GM19043 (cell line): ENCODE measurements at regions not wholly inside any gene's neighbourhood (a gene's known extent, or its start where the extent isn't known, plus 50 kb on each side); places are given as distances from the start of the nearest gene placed in this dataset.
A peak's percentile ranks its signal among the peaks of the same experiment; 100 is the strongest.

Experiments
- ATAC-seq: cut with Tn5 transposase; IDR thresholded peaks from one replicate; pipeline ENCODE4 v1.9.1; 2021; ENCODE audit warnings: low read depth; ENCODE audit not compliant: unreplicated experiment

DNA sequence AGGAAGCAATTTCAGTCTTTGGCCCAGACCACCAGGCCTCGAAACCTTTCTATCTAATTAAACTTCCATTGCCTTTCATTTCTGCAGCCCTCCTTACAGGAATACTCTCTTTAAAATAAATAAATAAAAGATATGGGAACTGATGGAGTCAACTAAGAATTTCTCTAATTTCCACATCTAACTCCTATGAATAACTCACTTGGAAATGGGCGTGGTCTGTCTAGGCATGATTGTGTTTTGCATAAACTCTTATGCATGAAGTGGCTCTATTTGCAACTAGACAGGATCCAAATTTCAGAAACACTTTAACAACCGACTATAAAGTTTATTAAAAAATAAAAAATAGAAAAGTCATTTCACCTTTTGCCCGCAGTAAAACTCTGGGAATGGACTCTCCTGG lies 199.5 kb downstream of the ADSS2 start:
- no peak for ATAC-seq

DNA sequence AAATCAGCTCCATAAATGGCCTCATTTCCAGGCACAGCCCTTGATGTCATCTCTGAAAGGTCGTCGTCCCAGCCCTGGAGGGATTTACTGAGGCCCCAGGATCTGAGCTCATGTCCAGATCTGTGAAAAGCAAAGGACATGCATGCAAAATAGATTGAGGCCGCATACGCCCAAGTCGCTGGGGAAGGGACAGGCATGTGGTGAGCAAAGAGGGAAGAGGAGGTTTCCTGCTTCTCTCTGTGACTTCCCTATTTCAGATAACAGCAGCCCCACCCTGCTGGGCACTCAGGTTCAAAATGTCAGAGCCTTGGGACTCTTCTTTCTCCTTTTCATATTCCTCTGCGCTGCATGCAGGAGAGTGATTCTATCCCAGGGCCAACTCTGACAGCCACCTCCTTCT lies 197.2 kb downstream of the ADSS2 start:
- peak; percentile 49 for ATAC-seq

DNA sequence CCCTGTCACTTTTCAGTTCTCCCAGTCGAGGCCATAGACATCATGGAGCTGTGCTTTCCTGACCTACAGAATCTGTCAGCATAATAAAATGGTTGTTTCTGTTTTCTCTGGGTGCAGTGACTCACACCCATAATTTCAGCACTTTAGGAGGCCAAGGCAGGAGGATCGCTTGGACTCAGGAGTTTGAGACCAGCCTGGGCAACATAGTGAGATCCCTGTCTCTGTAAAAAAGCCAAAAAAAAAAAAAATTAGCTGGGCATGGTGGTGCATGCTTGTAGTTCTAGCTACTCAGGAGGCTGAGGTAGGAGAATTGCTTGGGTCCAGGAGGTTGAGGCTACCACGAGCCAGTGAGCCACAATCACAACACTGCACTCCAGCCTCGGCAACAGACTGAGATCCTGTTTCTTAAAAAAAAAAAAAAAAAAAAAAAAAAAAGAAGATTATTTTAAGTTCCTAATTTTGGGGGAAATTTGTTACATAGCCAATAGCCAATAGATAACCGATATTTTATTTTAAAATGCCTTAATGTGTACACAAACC lies 196.2 kb downstream of the ADSS2 start:
- ATAC-seq: no peak

DNA sequence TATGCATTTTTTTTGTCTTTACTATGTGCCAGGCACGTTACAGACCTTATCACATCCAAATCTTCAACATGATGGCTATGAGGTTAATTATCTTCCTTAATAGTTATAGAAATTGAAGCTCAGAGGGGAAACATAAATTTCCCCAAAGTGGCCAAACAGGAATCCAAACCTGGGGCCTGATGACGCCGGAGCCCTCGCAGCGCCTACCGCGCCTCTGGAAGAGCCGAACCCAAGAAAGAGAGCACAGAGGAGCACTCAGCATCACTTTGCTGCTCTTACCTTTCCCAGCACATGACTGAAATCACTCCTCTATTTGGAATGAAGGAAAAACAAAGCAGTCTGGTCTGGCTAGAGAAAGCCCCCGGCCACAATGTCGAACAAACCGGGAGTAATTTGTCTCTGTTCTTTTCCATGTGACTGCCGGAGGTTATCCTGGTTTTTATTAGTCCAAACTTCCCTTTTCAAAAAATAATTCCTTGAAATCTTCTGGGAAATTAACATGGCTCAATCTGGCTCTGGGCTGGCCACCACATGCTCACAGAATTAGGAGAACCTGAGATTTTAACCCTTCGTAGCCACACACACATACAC lies 195.5 kb downstream of the ADSS2 start:
- no peak for ATAC-seq

DNA sequence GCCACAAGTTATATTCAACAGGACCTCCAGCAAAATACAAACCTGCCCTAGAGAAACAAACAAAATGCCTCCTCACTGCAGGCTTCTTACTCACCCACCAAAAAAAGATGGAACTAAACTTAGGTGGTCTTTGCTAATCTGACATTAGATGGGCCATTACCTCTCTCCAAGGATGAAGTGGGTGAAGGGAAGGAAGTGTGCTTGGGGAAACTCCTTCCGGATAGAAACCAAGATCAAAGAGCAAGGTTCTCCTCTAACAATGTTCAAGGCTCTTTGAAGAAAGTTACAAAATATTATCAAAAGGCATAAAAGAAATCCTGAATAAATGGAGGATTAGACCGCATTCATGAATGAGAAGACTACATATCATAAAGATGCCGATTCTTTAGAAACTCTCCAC lies 187.5 kb downstream of the ADSS2 start:
- ATAC-seq: no peak

DNA sequence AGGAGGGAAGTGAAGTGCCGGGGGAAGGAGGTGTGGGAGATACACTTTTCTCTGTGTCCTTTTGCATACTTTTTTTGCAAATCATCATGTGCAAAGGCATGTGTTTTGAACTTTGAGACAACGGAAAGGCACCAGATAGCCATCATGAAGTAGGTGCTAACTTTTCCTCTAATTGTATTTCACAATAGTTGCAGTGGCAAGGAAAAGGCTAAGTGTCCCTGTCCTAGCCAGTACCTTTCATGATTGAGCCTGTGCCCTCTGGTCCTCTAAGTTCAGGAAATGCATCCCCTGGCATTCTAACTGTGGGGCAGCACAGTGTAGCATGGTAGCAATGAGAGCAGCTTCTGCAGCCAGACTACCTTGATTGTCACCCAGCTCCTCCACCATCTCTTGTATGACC lies 186.2 kb downstream of the ADSS2 start:
- no peak for ATAC-seq

DNA sequence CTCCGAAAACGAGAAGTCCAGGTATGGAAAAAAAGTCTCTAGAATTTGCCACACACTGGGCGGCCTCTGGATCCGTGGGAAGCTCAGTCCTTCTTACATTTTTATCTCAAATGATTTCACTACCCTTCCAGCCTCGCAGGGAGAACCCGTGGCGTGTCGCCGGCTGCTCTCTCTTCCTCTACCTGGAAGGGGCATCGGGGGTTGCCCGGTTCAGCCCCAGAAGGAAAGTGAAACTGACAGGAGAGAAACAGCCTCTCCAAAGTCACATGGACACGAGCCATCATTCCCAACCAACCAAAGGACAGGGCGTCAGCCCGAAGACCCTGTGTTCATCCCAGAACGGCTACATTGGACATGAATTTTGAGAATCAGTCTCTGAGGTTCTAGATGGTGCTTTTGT lies 182.5 kb downstream of the ADSS2 start:
- no peak for ATAC-seq

DNA sequence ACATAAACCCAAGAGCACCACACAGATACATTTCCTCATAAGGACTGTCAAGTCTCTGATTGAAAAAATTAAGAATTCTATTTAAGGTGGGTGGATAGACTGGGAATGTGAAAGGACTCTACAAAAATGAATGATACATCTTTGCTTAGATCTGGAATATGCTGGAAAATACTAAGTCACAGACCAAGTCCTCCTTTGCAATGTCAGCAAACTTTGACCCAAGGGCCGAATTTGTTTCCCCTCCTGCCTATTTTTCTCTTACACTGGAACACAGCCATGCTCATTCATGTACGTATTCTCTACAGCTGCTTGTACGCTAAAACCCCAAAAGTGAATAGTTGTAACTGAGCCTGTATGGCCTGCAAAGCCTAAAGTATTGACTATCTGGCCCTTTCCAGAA lies 180.7 kb downstream of the ADSS2 start:
- no peak for ATAC-seq

DNA sequence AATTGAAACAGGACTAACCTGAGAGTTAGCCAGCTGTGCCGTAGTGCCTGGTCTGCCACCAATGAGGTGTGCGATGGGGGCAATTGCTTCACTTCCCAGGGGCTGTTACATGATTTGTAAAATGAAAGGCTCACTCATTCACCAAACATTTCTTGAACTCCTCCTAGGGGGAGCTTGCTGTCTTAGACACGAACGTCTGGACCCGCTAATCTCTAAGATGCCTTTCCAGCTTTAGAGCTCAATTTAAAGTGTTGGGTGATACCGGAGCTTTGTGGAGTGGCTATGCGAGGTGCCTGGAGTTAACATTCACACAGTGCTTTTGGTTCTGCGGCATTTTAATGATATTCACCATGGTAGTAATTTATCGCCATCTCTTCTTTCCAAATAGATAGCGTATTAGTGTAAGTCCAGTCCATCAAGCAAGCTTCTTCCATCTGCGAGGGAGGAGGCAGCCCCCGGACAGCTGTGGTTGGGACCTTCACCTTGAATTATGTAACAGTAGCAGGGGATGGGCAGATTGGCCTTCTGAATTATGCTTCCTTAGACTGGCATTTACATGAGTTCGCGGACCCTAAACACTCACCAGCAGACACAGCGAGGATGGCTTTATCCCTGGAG lies 179.9 kb downstream of the ADSS2 start:
- ATAC-seq: no peak

DNA sequence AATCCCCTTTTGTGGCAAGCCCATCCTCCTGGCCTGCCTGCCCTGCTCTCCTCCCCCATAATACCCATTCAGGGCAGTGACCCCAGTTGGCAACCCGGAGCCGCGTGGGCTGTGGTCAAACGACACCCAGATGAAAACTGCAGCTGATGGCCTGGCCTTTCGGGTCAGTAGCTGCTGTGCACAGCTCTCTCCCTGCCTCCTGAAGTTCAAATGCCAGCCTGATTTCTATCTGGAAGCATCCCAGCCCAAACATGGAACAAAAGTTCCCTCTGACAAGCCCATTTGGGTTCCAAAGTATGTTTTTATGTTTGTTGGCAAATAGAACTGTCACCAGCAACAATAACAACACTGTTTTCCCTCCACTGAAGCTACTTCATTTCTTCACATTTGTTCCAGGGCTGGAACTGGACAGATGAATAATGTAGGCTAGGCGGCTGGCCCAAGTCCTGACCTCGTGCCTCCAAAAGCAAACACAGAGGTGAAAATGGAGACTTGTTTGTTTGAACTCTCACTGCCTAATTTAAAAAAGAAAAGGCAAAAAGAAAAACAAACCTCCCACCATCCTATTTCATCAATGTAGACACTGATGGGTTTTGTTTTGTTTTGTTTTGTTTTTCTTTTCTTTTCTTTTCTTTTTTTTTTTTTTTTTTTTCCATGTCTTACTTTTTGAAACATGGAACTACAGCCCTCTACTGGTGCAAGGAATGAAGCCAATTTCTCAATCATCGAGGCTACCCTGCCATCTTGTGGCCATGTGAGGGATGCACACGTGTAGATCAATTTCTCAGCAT lies 179.0 kb downstream of the ADSS2 start:
- peak; percentile 94 for ATAC-seq

DNA sequence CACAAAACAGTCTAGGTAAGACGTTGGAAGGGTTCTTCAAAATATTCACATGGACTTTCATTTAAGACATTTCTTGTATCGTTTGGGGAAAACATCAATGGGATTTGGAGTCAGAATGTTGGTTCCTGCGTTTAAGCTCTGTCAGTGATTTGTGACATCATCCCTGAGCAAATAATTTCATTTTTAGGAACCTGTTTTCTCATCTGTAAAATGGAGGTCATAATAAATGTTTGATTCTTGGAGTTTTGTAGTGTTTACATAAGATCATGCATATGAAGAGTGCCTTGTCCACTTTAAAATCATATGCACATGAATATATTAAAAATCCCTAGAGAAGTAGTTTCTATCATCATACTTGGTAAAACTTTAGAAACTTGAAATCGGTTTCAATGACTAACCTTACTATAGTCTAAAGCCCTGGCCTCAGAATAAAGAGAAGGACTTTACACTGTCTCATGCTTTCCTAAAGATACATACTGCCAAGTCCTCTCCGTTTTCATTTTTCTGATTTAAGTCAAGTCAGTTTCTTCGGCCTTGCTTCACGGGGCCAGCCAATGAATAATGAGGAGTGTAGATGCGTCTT lies 178.4 kb downstream of the ADSS2 start:
- ATAC-seq: no peak

DNA sequence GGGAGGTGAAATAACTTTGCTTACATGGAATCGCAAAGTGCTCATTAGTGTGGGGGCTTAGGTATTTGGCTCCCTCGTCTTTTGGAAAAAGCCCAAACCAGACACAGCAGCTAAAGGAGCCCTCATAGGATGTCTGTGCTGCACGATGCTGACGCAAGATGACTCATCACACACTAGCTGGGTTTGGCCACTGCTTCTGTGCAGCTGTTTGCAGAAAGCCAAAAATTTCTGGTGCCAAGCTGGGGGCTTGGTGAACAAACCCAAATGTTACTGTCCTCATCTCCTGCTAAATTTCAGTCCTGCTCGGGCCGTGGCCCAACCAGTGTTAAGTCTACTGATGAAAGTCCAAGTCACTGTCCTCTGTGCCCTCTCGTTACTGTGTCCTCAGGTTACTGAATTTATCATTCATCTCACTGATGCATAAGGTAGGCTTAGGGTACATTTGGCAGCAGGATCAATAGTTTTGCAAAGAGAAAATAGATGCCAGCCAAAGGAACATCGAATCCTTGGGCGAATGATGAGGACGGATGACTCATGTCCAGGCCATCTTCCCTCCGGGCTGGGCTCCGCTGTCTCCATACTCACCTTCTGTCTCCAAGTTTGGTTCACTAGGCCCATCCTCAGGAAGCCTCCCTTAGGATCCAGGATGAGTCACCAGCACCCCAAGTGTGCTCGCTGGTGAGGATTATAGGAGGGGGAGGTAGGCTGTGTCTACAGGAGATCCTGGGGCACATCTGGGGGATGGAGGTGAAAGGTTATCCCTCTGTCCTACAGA lies 177.7 kb downstream of the ADSS2 start:
- no peak for ATAC-seq

DNA sequence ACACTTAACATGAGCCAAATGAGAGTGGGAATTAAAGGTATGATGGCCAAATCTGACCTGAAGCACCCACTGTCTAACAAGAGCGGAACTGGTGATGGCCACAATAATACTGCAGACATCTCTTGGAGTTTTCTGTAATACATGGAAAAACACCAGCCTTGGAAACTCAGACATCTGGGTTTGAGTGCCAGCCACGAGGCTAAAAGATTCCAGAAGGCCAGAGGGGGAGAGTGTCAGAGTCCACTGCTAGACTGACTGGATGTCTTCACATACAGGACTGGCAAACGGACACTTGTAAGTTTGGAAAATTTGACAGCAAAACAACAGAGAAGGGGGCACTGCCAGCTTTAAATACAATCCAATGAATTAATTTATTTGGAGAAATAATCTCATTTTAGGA lies 175.1 kb downstream of the ADSS2 start:
- no peak for ATAC-seq

DNA sequence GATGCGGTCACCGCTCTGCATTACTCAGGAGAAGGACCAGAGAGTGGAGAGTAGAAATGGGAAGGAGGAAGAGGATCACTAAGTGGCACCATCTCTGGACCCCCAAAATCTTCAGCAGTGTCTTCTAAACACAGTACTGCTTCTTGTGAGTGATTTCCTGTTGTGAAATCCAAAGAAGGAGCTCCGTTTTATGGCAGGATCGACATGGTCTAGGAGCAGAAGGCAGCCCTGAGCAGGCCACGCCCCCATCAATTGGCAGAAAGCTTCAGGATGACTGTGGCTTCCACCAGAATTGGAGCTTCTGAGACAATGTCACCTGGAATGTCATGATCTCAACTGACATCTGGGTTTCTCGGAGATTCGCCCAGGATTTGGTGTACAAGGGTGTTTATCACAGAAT lies 171.5 kb downstream of the ADSS2 start:
- no peak for ATAC-seq

DNA sequence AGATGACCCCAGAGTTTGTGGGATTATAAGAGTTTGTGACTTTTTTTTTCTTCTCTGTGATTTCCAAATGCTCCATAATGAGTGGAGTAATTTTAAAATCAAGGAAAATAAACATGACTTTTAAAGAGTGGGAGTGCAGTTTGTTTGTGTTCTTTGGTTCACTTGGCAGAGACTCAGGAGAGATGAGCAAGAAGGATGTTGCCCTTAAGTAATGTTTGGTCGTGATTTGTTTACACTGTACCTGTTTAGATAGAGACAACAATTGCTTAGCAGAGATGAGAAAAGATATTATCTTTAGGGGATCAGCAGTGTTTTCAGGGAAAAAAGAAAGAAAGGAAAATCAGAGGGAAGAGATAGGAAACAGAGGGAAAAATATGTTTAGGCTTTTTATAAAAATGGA lies 170.8 kb downstream of the ADSS2 start:
- no peak for ATAC-seq

DNA sequence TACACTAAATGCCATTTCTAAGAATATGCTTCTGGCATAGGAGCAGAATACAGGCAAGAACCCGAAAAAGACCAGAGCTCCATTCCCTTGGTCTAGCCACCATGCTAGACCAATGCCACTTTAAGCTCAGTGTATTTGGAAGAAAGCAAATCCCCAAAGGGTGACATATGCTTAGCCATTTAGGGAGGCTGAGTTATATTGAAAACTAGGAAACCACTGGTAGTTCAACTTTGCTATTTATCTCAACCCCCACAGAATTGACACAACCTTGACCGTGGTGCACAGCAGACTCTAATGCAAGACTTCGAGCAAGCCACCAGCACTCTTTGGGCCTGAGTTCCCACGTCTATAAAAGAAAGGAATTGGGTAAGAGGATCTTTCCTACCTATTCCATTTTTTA lies 167.9 kb downstream of the ADSS2 start:
- no peak for ATAC-seq

DNA sequence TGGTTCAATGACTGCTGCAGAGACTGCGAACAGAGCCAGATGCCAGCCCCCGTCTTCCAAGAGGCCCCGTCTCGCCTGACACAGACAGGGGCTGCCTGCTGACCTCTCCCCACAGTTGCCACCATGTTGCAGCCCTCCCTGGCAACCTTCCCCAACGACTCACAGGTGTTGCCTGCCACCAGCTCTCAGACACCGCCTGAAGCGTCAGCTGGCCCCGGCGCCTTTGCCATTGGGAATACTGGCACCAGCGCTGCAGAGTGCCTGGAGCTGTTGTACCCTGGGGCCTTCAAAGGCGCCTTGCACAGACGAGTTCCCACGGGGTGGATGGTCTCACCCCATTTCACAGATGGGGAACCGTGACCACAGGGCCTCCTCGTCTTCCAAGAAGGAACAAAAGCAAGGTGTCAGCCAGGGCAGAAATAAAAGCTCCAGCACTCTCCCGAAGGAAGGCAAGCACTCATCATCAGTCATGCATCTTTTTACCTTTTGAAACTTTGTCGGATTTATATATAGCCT lies 167.0 kb downstream of the ADSS2 start:
- ATAC-seq: no peak

DNA sequence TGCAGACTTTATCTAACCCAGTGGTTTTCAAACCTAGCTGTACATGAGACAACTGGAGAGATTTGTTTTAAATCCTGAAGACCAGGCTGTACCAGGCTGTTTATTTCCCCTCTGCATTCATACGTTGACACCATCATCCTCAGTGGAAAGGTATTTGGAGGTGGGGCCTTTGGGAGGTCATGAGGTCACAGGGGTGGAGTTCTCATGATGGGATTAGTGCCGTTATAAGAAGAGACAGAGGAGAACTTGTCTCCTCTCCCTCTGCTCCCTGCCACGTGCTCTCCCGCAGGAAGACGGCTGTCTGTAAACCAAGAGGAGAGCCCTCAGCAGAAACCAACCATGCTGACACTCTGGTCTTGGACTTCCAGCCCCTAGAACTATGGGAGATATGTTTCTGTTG lies 165.4 kb downstream of the ADSS2 start:
- ATAC-seq: no peak

DNA sequence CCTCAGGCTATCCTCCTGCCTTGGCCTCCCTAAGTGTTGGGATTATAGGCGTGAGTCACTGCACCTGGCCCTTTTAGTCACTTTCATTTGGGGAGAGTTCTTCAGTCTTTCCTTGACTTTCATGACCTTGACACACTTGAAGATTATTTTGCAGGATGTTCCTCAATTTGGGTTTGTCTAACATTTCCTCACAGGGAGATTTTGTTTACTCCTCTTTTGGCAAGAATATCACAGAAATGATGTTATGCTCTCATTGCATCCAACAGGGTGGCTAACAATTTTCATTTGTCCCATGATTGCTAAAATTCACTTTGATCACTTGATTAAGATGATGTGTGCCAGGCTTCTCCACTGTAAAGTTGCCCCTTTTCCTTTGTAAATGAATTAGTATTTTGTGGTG lies 164.0 kb downstream of the ADSS2 start:
- ATAC-seq: no peak

DNA sequence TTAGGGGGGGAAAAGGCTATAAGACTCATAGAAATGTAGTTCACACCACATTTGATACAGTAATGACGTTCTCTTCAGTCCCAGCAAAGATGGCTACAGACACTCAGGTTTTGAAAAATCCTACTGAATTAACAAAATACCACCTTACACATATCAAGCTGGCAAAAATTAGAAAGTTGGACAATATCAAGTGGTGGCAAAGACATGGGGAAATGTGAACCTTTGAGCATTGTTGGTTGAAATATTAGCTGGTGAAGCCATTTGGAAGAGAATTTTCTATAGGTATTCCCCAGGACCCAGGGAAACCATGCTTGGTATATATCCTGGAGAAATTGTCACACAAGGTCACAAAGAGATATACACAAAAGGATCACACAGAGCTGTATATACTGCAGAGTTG lies 163.0 kb downstream of the ADSS2 start:
- ATAC-seq: no peak
